Mammary epithelial cell (primary cell): ENCODE measurements at regions not wholly inside any gene's neighbourhood (a gene's known extent, or its start where the extent isn't known, plus 50 kb on each side); places are given as distances from the start of the nearest gene placed in this dataset.

Experiments
- CTCF ChIP-seq, 2 donors: IDR thresholded peaks in 1 of 2; conservative IDR thresholded peaks in 1 of 2; 2 replicates each; pipeline ENCODE4 v1.5.1; 2011 to 2012; ENCODE audit warnings: inconsistent platforms in 2 of 2, low read length in 2 of 2, mild to moderate bottlenecking in 2 of 2, control low read depth in 1 of 2, low read depth in 1 of 2; ENCODE audit not compliant: insufficient read depth in 1 of 2; ENCODE audit errors: extremely low read depth in 1 of 2
- EZH2 ChIP-seq: IDR thresholded peaks from 2 replicates; pipeline ENCODE4 v1.6.1; 2012; ENCODE audit warnings: low read length, inconsistent platforms, borderline replicate concordance

GRCh38 chr3:82141592-82141991 is 380.1 kb upstream of the GBE1 start:
- no peak for TF ChIP-seq CTCF (conservative IDR thresholded peaks at IDR 0.05 in 1 of 2, IDR thresholded peaks at IDR 0.05 in 1 of 2; ENCODE audit: extremely low read depth in 1 of 2, insufficient read depth in 1 of 2, low read depth in 1 of 2, low read length in 2 of 2)
- TF ChIP-seq EZH2 = no peak
